ENCODE measurements at regions not wholly inside any gene's neighbourhood (a gene's known extent, or its start where the extent isn't known, plus 50 kb on each side); places are given as distances from the start of the nearest gene placed in this dataset.
"Not testable (repeated sequence)": the region's sequence is repeated elsewhere in the genome, so short reads cannot be mapped to it uniquely, and the experiment has no call there.

GRCh38 chr13:64725492-64725891, 2504.6 kb downstream of the PCDH9 start:
- Mint-ChIP-seq H3K9me3 (peaks cover 27% of the 10 kb centered on the region), H3K4me3 (no peak overlapping the region), H3K36me3 (ENCODE audit: low read depth) (no peaks in the 10 kb centered on the region), H3K27me3 (ENCODE audit: low read depth) (no peaks in the 10 kb centered on the region), H3K4me1 (ENCODE audit: low read depth) (no peaks in the 10 kb centered on the region), H3K27ac (no peak overlapping the region)
- no peak for DNase-seq (ENCODE audit: low spot score)

DNA sequence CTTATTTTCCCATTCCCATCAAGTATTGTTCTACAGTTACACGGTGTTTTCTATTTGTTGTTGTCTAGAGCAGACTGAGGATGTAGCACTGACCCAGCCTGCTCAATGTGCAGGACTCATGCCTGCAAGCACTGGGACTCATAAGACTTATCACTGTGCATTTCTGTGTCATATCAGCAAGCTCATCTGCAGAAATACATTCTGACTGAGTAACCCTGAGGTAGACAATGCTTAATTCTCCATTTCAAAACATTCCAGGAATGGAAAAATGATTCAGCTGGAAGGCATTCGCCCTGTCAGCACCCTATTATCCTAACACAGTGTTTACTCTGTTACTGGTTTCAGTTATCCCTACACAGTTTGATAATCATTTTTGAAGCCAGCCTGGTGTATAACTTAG, 2506.4 kb downstream of the PCDH9 start:
- no peaks in the 10 kb centered on the region for H3K27me3 Mint-ChIP-seq (ENCODE audit: low read depth)
- no peak for DNase-seq (ENCODE audit: low spot score)
- no peaks in the 10 kb centered on the region for H3K4me1 Mint-ChIP-seq (ENCODE audit: low read depth)
- no peaks in the 10 kb centered on the region for H3K36me3 Mint-ChIP-seq (ENCODE audit: low read depth)
- no peak overlapping the region for H3K4me3 Mint-ChIP-seq
- H3K9me3 Mint-ChIP-seq: peaks cover 29% of the 10 kb centered on the region
- no peak overlapping the region for H3K27ac Mint-ChIP-seq

GRCh38 chr13:64718116-64718515, 2512.0 kb downstream of the PCDH9 start:
- Mint-ChIP-seq H3K4me1 (ENCODE audit: low read depth) (no peaks in the 10 kb centered on the region), H3K36me3 (ENCODE audit: low read depth) (no peaks in the 10 kb centered on the region), H3K9me3 (peaks cover 43% of the 10 kb centered on the region), H3K27ac (no peak overlapping the region), H3K4me3 (no peak overlapping the region), H3K27me3 (ENCODE audit: low read depth) (no peaks in the 10 kb centered on the region)
- DNase-seq (ENCODE audit: low spot score): no peak

- DNase-seq (ENCODE audit: low spot score): no peak
- Mint-ChIP-seq H3K36me3 (ENCODE audit: low read depth) (no peaks in the 10 kb centered on the region), H3K27ac (no peak overlapping the region), H3K27me3 (ENCODE audit: low read depth) (no peaks in the 10 kb centered on the region), H3K4me1 (ENCODE audit: low read depth) (no peaks in the 10 kb centered on the region), H3K9me3 (peaks cover 44% of the 10 kb centered on the region), H3K4me3 (no peak overlapping the region)
Observed at GRCh38 chr13:64716936-64717335, 2513.2 kb downstream of the PCDH9 start.

GRCh38 chr13:64709079-64709478, 2521.1 kb downstream of the PCDH9 start:
- Mint-ChIP-seq H3K4me1 (ENCODE audit: low read depth) (no peaks in the 10 kb centered on the region), H3K27ac (no peak overlapping the region), H3K27me3 (ENCODE audit: low read depth) (no peaks in the 10 kb centered on the region), H3K36me3 (ENCODE audit: low read depth) (no peaks in the 10 kb centered on the region), H3K9me3 (peaks cover 36% of the 10 kb centered on the region), H3K4me3 (no peak overlapping the region)
- DNase-seq (ENCODE audit: low spot score): no peak

GRCh38 chr13:64704121-64704649, 2526.0 kb downstream of the PCDH9 start:
- no peak for DNase-seq (ENCODE audit: low spot score)
- Mint-ChIP-seq H3K4me3 (no peak overlapping the region), H3K9me3 (peaks cover 37% of the 10 kb centered on the region), H3K4me1 (ENCODE audit: low read depth) (no peaks in the 10 kb centered on the region), H3K27ac (no peak overlapping the region), H3K36me3 (ENCODE audit: low read depth) (no peaks in the 10 kb centered on the region), H3K27me3 (ENCODE audit: low read depth) (no peaks in the 10 kb centered on the region)

DNA sequence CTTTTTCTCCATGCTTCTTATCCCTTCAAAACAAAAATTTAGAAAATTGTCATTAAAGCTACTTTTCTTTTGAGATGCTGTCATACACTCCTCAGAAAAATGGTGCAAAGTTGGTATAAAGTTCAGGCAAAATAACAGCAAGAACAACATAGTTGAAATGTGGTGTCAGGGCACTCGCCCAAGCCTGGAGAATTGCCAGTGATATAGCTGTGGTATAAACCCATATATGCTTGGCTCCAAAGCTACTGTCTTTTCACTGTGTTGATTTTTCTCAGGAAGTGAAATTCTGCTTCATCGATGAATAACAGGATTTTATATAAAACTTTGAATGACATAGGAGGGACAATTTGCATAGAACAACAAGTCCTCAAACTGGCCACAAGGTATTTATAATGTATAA, 2532.9 kb downstream of the PCDH9 start:
- peaks cover 19% of the 10 kb centered on the region for H3K9me3 Mint-ChIP-seq
- no peak for DNase-seq (ENCODE audit: low spot score)
- H3K36me3 Mint-ChIP-seq (ENCODE audit: low read depth): no peaks in the 10 kb centered on the region
- H3K4me3 Mint-ChIP-seq: no peak overlapping the region
- H3K27me3 Mint-ChIP-seq (ENCODE audit: low read depth): no peaks in the 10 kb centered on the region
- no peaks in the 10 kb centered on the region for H3K4me1 Mint-ChIP-seq (ENCODE audit: low read depth)
- H3K27ac Mint-ChIP-seq: no peak overlapping the region

DNA sequence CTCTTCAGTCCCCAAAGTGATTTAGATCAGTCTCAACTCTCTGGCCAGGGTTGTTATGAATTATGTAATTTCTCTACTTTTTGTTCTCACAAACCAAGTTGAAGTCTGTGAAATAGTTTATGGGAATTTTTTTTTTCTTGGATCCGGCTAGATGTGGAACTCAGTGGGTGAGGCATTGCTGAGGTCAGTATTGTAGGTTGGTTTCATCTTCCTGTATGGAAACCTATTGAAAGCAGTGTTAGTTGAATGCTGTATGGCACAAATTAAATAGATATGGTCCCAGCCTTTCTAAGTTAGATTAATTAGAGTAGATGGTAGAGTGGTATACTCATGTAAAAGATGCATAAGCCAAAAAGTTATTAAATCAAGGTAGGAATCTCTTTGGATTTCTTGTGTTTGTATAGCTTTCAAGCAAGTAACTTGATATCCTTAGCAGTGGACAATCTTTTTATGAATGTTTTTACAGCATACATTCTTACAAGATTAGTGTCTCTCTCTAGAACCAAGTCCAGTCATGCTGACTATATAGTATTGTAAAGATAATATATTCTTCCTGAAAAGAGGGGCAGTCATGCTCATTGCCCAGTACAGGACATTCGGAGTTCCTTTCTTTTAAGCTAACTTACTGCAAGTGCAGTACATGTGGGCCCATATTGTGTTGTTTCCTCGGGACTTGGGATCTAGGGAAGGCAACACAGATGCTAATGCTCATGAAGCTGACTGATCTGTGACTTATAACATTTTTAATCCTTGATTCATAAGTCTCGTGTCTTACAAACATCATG, 2541.1 kb downstream of the PCDH9 start:
- Mint-ChIP-seq H3K4me3 (no peak overlapping the region), H3K27me3 (ENCODE audit: low read depth) (no peaks in the 10 kb centered on the region), H3K4me1 (ENCODE audit: low read depth) (no peaks in the 10 kb centered on the region), H3K9me3 (peaks cover 30% of the 10 kb centered on the region), H3K36me3 (ENCODE audit: low read depth) (no peaks in the 10 kb centered on the region), H3K27ac (no peak overlapping the region)
- DNase-seq (ENCODE audit: low spot score): no peak

- not testable (repeated sequence) for H3K27ac Mint-ChIP-seq; H3K36me3 Mint-ChIP-seq (ENCODE audit: low read depth); H3K4me3 Mint-ChIP-seq; H3K27me3 Mint-ChIP-seq (ENCODE audit: low read depth); DNase-seq (ENCODE audit: low spot score); H3K4me1 Mint-ChIP-seq (ENCODE audit: low read depth)
- H3K9me3 Mint-ChIP-seq: peaks cover 26% of the 10 kb centered on the region
Observed at GRCh38 chr13:64686536-64686935, 2543.6 kb downstream of the PCDH9 start.

GRCh38 chr13:64684685-64685431, 2545.3 kb downstream of the PCDH9 start:
- DNase-seq (ENCODE audit: low spot score): no peak
- Mint-ChIP-seq H3K27me3 (ENCODE audit: low read depth) (no peaks in the 10 kb centered on the region), H3K4me3 (no peak overlapping the region), H3K27ac (no peak overlapping the region), H3K9me3 (peaks cover 30% of the 10 kb centered on the region), H3K4me1 (ENCODE audit: low read depth) (no peaks in the 10 kb centered on the region), H3K36me3 (ENCODE audit: low read depth) (no peaks in the 10 kb centered on the region)

- DNase-seq (ENCODE audit: low spot score): no peak
- Mint-ChIP-seq H3K9me3 (peaks cover 30% of the 10 kb centered on the region), H3K27ac (no peak overlapping the region), H3K4me3 (no peak overlapping the region), H3K27me3 (ENCODE audit: low read depth) (no peaks in the 10 kb centered on the region), H3K4me1 (ENCODE audit: low read depth) (no peaks in the 10 kb centered on the region), H3K36me3 (ENCODE audit: low read depth) (no peaks in the 10 kb centered on the region)
Observed at GRCh38 chr13:64684108-64684507, 2546.0 kb downstream of the PCDH9 start.

- Mint-ChIP-seq H3K27me3 (ENCODE audit: low read depth) (no peaks in the 10 kb centered on the region), H3K4me3 (no peak overlapping the region), H3K36me3 (ENCODE audit: low read depth) (no peaks in the 10 kb centered on the region), H3K27ac (no peak overlapping the region), H3K9me3 (peaks cover 39% of the 10 kb centered on the region), H3K4me1 (ENCODE audit: low read depth) (no peaks in the 10 kb centered on the region)
- no peak for DNase-seq (ENCODE audit: low spot score)
Observed at GRCh38 chr13:64680739-64681138, 2549.4 kb downstream of the PCDH9 start.

DNA sequence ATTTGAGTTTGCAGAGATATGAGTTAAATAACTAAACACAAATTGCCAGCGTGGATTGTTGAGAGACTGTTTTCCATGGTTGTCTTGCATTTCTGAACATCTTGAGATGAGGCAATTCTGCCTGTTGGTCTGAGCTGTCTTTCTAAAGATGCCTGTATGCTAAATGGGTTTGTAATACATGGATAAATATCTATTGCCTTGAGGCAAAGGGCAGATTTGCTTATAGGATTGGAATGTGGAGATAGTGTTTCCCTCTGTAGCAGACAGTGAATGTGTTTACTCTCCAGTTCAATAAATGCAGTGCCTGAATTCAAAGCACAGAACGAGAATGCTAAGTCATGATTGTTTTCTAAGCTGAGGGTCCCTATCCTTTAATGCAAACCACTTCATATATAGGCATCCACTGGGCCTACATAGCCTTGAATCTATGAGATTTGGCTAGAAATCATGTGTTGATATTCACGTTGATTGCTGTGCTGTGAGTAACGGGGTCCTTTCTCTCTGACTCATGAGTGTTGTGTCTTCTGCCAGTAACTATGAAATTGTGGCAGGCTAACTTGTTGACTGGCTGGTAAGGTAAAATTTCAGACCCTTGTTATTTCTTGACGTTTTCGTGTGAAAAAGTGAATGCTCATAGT, 2554.8 kb downstream of the PCDH9 start:
- no peak overlapping the region for H3K27ac Mint-ChIP-seq
- H3K36me3 Mint-ChIP-seq (ENCODE audit: low read depth): no peaks in the 10 kb centered on the region
- no peaks in the 10 kb centered on the region for H3K4me1 Mint-ChIP-seq (ENCODE audit: low read depth)
- no peak overlapping the region for H3K4me3 Mint-ChIP-seq
- peaks cover 47% of the 10 kb centered on the region for H3K9me3 Mint-ChIP-seq
- no peaks in the 10 kb centered on the region for H3K27me3 Mint-ChIP-seq (ENCODE audit: low read depth)
- DNase-seq (ENCODE audit: low spot score): no peak

DNA sequence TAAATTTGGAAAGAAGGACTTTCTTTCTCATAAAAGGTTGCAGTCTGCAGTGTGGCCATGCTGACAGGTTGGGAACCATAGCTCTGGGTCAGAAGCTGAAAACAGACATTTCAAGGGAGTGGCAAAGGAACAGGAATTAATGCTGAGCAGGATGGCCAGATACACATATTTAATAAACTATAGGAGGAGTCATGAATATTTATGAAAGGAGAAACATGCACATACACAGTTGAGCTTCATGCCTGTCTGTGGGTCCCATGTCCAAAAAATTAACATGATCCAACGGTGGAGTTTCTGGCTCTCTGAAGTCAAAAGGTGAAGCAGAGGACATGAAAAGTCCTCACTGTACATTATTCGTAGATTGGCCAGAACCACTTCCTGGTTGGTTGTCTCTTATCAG, 2556.0 kb downstream of the PCDH9 start:
- no peak for DNase-seq (ENCODE audit: low spot score)
- H3K36me3 Mint-ChIP-seq (ENCODE audit: low read depth): no peaks in the 10 kb centered on the region
- H3K27ac Mint-ChIP-seq: no peak overlapping the region
- no peaks in the 10 kb centered on the region for H3K27me3 Mint-ChIP-seq (ENCODE audit: low read depth)
- peaks cover 47% of the 10 kb centered on the region for H3K9me3 Mint-ChIP-seq
- no peaks in the 10 kb centered on the region for H3K4me1 Mint-ChIP-seq (ENCODE audit: low read depth)
- H3K4me3 Mint-ChIP-seq: no peak overlapping the region
